HG03521 (cell line): ENCODE measurements at regions not wholly inside any gene's neighbourhood (a gene's known extent, or its start where the extent isn't known, plus 50 kb on each side); places are given as distances from the start of the nearest gene placed in this dataset.

ENCODE experiments used
- ATAC-seq: cut with Tn5 transposase; IDR thresholded peaks from one replicate; pipeline ENCODE4 v1.9.1; 2021; ENCODE audit warnings: mild to moderate bottlenecking, moderate library complexity; ENCODE audit not compliant: unreplicated experiment

DNA sequence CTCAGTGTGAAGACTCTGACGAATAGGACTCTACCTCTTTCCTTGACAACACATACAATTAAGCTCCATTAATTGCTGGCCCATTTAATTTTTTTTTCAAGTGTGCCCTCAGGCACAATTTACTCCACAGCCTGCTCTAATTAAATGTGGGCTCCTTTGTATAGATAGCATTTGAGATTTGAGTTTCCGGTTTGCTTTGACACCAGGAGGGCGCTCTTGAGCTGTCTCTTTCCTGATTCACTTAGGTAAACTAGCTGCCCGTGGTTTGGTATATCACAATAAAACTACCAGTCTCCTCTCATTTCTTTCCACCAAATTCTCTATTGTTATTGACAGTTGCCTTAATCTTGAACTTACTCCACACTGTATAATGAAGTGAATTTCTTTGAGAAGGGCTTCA is 666.0 kb downstream of the DSC3 start:
- no peak for ATAC-seq

DNA sequence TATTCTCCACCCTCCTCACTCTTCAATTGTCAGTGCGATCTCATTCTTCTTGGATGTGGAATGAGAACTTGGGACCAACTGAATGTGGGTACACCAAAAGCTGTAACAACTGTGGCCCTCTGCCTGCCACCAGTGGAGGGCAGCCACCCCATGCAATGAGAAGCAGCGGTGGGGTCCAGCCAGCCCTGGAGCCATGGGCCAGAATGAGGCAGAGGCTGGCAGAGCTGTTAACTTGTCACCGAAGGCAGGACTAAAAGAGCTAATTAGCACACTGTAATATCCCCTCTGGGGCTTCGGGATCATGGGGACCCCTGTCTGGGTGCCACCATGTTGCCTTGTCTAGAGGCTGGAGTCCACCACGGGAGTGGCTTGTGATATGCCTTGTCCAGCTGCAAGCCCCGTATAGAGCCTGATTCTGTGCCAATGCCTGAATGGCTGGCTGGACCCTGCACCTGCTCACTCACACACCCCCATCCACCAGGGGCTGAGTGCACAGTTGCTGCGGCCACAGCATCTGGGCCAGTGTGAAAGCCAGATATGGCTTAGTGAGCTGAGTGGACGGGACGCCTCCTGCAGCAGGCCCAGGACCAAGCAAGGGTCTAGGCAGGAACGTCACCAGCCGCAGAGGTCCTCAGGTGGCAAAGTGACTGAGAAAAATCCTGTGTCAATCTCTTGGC is 680.5 kb downstream of the DSC3 start:
- no peak for ATAC-seq

- no peak for ATAC-seq
These were observed 683.0 kb downstream of the DSC3 start for GRCh38 chr18:30359521-30359920.

GRCh38 chr18:30358555-30358954 is 684.0 kb downstream of the DSC3 start:
- no peak for ATAC-seq

- ATAC-seq: no peak
These were observed 689.9 kb downstream of the DSC3 start for GRCh38 chr18:30352551-30353168.

DNA sequence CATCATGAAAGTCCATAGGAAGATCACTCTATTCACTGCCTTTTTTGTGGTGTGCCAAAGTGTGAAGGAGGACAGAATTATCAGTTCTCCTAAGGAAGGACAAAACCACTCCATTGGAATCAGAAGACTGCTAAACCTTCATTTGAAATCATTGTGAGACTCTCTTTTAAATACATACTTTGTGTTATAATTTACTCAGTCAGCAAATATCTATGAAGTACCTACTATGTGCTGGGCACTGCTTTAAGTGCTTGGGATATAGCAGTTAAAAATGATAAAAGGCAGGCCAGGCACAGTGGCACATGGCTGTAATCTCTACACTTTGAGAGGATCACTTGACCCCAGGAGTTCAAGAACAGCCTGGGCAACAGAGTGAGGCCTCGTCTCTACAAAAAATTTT is 692.3 kb downstream of the DSC3 start:
- no peak for ATAC-seq

- ATAC-seq: no peak
These were observed 699.5 kb downstream of the DSC3 start for GRCh38 chr18:30343090-30343489.

DNA sequence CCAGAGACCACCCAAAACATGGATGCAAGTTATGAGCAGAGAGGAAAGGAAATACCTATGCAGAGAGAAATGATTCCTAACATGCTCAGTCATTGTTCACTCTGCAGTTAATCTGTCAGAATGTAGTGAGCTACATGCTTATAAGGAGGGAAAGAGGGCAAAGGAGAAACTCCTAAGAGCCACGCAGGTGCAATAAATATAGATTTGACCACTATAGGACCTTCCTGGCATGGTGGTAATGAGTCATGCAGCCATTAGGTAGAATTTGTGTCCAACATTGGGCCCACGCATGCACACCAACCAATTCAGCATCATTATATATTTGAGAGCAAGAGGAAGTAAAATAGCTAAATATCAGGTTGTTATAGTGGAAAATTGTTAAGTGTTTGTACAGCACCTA is 699.9 kb downstream of the DSC3 start:
- ATAC-seq: no peak

- no peak for ATAC-seq
These were observed 707.8 kb downstream of the DSC3 start for GRCh38 chr18:30334781-30335180.

DNA sequence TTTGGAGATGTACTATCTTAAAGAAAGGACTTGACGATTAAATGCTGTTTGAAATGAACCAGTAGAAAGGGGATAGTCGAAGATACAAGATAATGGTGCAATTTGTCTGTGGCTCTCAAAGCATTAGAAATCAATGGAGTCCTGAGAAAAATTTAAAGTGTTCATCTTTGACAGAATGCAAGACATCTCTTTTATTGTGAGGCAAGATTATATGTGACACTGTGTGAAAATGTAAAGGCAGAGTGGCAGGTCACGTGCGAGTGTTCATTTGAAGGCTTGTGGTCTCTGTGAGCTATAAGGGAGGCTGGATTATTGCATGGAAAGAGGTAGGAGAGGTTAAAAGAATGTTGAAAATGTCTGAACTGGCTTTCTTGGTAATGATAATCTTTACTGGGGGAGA is 709.2 kb downstream of the DSC3 start:
- no peak for ATAC-seq

GRCh38 chr18:30328839-30329238 is 713.7 kb downstream of the DSC3 start:
- ATAC-seq: no peak

DNA sequence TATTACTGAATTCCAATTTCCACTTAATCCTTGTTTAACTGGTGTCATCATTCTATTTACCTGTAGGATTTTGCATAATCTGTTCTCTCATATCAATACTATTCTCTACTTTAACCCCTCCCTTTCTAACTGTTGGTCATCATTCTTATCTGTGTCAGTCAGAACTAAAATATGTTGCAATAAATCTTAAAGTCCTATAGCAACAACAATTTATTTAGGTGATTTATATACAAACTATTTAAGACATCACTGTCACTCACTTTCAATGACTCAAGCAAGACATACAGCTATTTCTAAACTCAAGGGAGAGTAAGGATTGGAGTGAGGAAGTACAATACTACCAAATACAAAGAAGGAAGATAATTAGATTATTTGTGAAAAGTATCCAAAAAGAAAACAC is 740.4 kb downstream of the DSC3 start:
- ATAC-seq: no peak

GRCh38 chr18:30298769-30299168 is 743.8 kb downstream of the DSC3 start:
- no peak for ATAC-seq

- ATAC-seq: no peak
These were observed 753.7 kb downstream of the DSC3 start for GRCh38 chr18:30288662-30289414.

DNA sequence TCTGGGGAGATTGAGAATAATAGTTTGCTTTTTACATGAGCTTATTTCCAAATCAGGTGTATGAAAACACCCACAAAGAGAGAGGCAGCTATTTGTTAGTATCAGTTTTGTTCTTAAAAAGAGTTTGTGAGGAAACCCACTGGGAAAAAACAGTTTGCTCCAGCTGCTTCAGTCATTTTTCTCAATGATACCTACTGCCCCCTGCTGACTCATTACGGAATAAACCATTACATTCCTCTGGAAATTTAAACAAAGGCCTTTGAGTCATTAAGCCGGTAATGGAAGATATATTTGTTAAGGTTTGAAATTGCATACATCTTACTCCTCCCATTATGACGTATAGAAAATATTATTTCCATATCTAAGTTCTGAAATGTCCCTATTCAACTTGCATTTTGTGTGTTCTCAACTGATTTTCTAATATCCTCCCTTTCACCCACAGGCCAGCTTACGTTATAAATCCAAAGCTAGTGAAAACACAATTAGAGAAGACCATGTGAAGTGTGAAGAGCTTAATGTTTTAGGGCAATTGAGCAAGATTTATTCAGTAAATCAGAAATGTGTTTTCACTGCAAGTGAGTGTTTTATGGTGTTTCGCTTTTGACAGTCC is 761.6 kb downstream of the DSC3 start:
- no peak for ATAC-seq

GRCh38 chr18:30280186-30280585 is 762.4 kb downstream of the DSC3 start:
- no peak for ATAC-seq

GRCh38 chr18:30277676-30278075 is 764.9 kb downstream of the DSC3 start:
- no peak for ATAC-seq

DNA sequence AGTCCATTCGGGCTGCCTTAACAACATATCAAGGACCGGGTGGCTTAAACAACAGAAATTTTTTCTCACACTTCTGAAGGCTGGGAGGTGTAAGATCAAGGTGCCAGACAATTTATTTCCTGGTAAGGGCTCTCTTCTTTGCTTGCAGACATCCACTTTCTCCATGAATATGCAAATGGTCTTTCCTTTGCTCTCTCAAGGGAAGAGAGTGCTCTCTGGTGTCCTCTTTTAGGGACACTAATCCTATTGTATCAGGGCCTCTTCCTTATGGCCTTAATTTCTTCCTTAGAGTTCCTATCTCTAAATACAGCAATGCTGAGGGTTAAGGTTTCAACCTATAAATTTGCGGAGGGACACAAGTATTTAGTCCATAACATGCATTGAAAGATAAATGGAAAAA is 770.8 kb downstream of the DSC3 start:
- ATAC-seq: no peak

GRCh38 chr18:30265190-30265589 is 777.4 kb downstream of the DSC3 start:
- no peak for ATAC-seq

DNA sequence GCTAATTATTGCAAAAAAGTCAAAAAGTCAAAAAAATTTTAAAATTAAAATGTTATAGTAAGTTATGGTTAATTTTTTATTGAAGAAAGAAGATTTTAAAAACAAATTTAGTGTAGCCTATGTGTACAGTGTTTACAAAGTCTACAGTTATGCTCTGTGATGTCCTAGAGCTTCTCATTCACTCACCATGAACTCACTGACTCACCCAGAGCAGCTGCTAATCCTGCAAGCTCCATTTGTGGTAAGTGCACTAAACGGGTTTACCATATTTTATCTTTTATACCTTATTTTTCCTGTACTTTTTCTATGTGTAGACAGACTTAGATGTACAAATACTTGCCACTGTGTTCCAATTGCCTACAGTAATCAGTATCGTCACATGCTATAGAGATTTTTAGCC is 788.2 kb downstream of the DSC3 start:
- no peak for ATAC-seq

GRCh38 chr18:30248056-30248455 is 794.5 kb downstream of the DSC3 start:
- ATAC-seq: no peak
